ENCODE measurements at regions not wholly inside any gene's neighbourhood (a gene's known extent, or its start where the extent isn't known, plus 50 kb on each side); places are given as distances from the start of the nearest gene placed in this dataset.

GRCh38 chr3:30352410-30353318 lies 253.7 kb upstream of the TGFBR2 start:
- DNase-seq (ENCODE audit: low read depth) = no peak

DNA sequence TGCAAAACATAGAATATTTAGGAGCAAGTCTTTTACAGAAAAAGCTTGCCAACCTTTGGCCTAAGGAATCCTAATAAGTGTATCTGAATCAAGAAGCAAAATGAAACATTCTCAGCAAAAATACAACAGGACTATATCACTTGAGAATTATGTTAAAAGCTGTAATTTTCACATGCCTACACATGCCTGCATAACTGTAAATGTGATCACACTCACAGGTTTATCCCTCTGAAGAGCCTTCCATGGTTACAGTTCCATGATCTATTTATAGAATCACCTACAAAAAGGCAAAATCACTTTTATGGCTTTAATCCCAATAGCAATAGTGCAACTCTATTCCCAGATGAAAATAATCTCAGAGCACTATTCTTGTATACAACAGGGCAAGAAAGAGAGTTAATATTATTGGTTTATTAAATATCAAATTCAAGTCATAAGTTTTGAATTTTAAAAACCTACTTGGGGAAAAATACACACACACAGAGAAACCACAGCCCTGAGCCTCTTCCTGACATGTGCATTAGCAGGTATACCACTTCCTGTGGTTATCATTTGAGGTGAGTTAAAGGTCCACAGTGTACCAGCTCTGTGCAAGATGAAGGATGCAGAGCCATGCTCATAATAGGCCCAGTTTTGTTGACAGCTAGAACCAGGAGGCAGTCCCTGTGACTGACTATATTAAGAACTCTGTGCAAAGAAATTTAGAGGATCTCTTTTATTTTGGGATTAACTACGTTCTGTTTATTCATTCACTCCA lies 252.5 kb upstream of the TGFBR2 start:
- DNase-seq (ENCODE audit: low read depth) = no peak

- DNase-seq (ENCODE audit: low read depth) = no peak
Measured at GRCh38 chr3:30354513-30354912, 251.9 kb upstream of the TGFBR2 start.

- DNase-seq (ENCODE audit: low read depth) = no peak
Measured at GRCh38 chr3:30354972-30355371, 251.4 kb upstream of the TGFBR2 start.

DNA sequence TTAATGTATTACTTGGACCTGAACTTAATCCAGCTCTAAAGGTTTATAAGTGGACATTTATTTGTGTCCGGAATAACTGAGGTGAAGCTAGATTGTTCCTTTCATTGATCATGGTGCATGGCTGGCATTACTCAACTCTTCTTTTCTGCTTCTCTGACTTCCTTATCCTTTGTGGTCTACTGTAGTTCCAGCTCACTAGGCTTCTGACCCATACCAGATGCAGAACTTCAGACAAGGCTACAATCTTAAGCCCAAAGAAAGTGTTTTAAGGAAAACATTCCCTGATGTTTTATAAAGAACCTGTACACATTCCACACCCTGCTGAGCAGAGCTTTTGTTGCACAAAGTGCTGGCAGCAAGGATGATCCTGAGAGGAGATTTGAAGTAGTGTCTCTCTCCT lies 250.8 kb upstream of the TGFBR2 start:
- DNase-seq (ENCODE audit: low read depth) = no peak

- DNase-seq (ENCODE audit: low read depth) = no peak
Measured at GRCh38 chr3:30356866-30357753, 249.3 kb upstream of the TGFBR2 start.

GRCh38 chr3:30357897-30358296 lies 248.5 kb upstream of the TGFBR2 start:
- no peak for DNase-seq (ENCODE audit: low read depth)

- no peak for DNase-seq (ENCODE audit: low read depth)
Measured at GRCh38 chr3:30358871-30359270, 247.5 kb upstream of the TGFBR2 start.

DNA sequence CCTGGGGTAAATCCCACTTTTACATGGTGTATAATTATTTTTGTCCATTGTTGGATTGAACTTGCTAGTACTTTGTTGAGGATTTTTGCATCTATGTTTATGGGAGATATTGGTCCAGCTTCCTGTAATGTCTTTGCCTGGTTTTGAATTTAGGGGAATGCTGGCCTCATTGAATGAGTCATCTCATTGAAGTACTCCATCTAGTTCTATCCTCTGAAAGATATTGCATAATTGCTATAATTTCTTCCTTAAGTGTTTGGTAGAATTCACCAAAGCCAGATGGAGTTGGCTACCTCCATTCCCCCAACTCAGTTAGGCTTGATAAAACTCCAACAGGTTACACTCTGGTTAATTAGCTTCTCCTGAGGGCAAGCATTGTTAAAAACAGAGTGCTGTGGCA lies 237.4 kb upstream of the TGFBR2 start:
- peak; percentile 43 for DNase-seq (ENCODE audit: low read depth)

GRCh38 chr3:30370681-30371271 lies 235.6 kb upstream of the TGFBR2 start:
- DNase-seq (ENCODE audit: low read depth) = peak; percentile 40

DNA sequence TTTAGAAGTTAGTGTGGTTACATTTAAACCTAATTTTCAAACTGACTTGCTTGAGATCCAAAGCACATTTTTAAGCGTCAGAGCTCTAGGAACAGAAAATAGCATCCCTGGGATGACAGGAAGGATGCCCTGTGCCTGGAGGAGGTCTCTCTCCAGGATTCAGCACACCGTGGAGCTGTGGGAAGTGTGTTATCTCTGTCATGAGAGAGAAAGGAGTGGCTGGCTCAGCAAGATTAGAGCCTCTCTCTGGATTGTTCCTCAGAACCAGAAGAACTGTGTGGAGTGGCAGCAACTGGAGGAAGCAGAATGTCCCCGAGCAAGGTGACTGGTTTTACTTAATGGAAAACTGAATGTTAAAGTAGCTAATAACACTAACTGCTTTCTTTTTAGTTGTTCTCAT lies 233.6 kb upstream of the TGFBR2 start:
- DNase-seq (ENCODE audit: low read depth) = no peak

- no peak for DNase-seq (ENCODE audit: low read depth)
Measured at GRCh38 chr3:30384546-30385072, 221.8 kb upstream of the TGFBR2 start.

- DNase-seq (ENCODE audit: low read depth) = no peak
Measured at GRCh38 chr3:30393079-30393478, 213.3 kb upstream of the TGFBR2 start.

- no peak for DNase-seq (ENCODE audit: low read depth)
Measured at GRCh38 chr3:30397030-30397429, 209.4 kb upstream of the TGFBR2 start.

- DNase-seq (ENCODE audit: low read depth) = no peak
Measured at GRCh38 chr3:30399394-30400181, 206.8 kb upstream of the TGFBR2 start.

GRCh38 chr3:30400926-30401325 lies 205.5 kb upstream of the TGFBR2 start:
- DNase-seq (ENCODE audit: low read depth) = no peak

- DNase-seq (ENCODE audit: low read depth) = no peak
Measured at GRCh38 chr3:30401971-30402370, 204.4 kb upstream of the TGFBR2 start.

- DNase-seq (ENCODE audit: low read depth) = no peak
Measured at GRCh38 chr3:30407651-30408050, 198.8 kb upstream of the TGFBR2 start.

DNA sequence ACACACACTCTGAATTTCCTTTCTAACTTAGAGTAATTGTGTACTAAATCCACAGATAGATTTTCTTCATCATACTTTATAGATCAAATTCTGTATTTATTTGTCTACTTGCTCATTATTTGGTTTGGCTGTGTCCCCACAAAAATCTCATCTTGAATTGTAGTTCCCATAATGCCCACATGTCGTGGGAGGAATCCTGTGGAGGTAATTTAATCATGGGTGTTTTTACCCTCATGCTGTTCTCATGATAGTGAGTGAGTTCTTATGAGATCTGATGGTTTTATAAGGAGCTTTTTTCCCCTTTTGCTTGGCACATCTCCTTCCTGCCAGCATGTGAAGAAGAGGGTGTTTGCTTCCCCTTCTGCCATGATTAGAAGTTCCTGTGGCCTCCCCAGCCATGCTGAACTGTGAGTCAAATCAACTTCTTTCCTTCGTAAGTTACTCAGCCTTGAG lies 198.3 kb upstream of the TGFBR2 start:
- no peak for DNase-seq (ENCODE audit: low read depth)

DNA sequence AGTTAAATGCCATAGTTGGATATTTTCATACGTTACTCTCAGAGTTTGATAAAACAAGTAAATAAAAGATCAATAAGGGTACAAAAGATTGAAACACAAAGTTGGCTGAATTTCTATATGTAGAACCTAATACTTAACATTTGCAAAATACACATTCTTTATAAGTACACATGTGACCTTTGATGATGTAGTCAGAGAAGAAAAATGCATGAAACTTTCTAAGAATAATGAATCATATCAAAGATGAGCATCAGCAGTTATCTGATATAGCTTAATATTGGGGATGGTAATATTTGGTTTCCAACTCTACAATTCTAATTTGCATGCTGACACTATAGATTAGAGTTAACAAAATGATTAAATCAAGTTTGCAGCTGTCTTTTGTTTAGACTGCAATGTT lies 188.0 kb upstream of the TGFBR2 start:
- no peak for DNase-seq (ENCODE audit: low read depth)
